Activated T-helper 1 cell treated with anti-CD3 and anti-CD28 coated beads, Interleukin-12 subunit alpha, Interleukin-12 subunit beta, Interleukin-2, Interleukin-4 antibody, amounts not matched to agents 30 ng/mL and 10 ng/mL and 1 ng/mL, durations not matched to agents 14 hours and 24 hours and 36 hours (primary cell): ENCODE measurements at regions not wholly inside any gene's neighbourhood (a gene's known extent, or its start where the extent isn't known, plus 50 kb on each side); places are given as distances from the start of the nearest gene placed in this dataset.

Source experiments
- DNase-seq: peaks from one replicate; pipeline ENCODE4 v3.0.0; 2021; ENCODE audit warnings: low spot score
- H3K27ac Mint-ChIP-seq: one replicate; pipeline ENCODE4 v1.8.0; 2021; ENCODE audit warnings: mild to moderate bottlenecking, mixed read lengths
- H3K27me3 Mint-ChIP-seq: one replicate; pipeline ENCODE4 v1.8.0; 2022; ENCODE audit warnings: mild to moderate bottlenecking, moderate library complexity, mixed read lengths; ENCODE audit not compliant: insufficient read depth
- H3K36me3 Mint-ChIP-seq: one replicate; pipeline ENCODE4 v1.8.0; 2021; ENCODE audit warnings: low read depth, mixed read lengths
- H3K4me1 Mint-ChIP-seq: one replicate; pipeline ENCODE4 v1.8.0; 2021; ENCODE audit warnings: low read depth, mixed read lengths
- H3K4me3 Mint-ChIP-seq: one replicate; pipeline ENCODE4 v1.8.0; 2021; ENCODE audit warnings: mild to moderate bottlenecking, moderate library complexity, mixed read lengths
- H3K9me3 Mint-ChIP-seq: one replicate; pipeline ENCODE4 v1.8.0; 2021; ENCODE audit warnings: mixed read lengths
- intact Hi-C: fragments of 100-400 bp; cut with micrococcal nuclease; formaldehyde crosslinking; loops from one replicate; pipeline ENCODE4 v1.15.1; 2024

DNA sequence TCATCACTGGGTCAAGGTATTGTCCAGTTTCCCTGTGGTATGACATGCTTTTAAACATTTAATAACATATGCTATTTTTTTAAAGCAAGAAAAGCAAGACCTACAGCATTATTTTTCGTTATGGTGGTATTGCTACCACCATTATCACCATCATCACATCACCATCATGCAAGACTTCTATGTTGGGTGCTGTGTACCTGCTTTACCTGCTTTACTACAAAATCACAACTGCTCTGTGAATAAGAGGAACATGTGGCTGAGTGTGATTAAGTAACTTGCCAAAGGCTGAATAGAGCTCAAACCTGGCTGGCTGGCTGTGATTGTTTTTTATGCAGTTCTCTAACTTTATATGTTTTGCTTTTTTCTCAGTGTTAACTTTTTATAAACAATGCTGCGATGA lies 140.8 kb upstream of the CLINT1 start:
- H3K4me1 Mint-ChIP-seq: peaks cover 5% of the 10 kb centered on the region
- H3K4me3 Mint-ChIP-seq: no peak overlapping the region
- H3K36me3 Mint-ChIP-seq: no peaks in the 10 kb centered on the region
- peaks cover 28% of the 10 kb centered on the region for H3K27me3 Mint-ChIP-seq
- no peak for DNase-seq
- intact Hi-C loops: no loop called here
- H3K9me3 Mint-ChIP-seq: no peaks in the 10 kb centered on the region
- no peak overlapping the region for H3K27ac Mint-ChIP-seq

DNA sequence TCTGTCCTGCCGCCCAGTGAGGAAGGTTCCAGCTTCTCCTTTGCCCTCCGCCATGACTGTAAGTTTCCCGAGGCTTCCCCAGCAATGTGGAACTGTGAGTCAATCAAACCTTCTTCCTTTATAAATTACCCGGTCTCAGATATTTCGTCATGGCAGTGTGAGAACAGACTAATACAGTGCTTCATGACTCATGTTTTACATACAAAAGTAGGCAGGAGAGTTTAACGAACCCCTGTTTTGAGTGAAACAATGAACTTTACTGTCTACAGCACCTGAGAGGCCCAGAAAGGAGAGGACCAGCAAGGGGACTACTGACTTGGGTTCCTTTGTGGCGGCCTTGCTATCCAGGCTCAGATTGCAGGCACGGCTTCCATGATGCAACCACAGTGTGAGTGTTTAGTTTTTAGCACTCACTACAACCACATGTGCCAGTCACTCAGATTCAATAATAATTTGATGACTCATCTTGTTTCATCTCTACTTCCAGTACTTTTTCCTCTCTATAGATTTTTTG lies 139.1 kb upstream of the CLINT1 start:
- Mint-ChIP-seq H3K36me3 (no peaks in the 10 kb centered on the region), H3K27ac (no peak overlapping the region), H3K9me3 (no peaks in the 10 kb centered on the region), H3K4me1 (peaks cover 18% of the 10 kb centered on the region), H3K27me3 (peaks cover 33% of the 10 kb centered on the region), H3K4me3 (no peak overlapping the region)
- DNase-seq: no peak
- intact Hi-C loops: no loop called here

DNA sequence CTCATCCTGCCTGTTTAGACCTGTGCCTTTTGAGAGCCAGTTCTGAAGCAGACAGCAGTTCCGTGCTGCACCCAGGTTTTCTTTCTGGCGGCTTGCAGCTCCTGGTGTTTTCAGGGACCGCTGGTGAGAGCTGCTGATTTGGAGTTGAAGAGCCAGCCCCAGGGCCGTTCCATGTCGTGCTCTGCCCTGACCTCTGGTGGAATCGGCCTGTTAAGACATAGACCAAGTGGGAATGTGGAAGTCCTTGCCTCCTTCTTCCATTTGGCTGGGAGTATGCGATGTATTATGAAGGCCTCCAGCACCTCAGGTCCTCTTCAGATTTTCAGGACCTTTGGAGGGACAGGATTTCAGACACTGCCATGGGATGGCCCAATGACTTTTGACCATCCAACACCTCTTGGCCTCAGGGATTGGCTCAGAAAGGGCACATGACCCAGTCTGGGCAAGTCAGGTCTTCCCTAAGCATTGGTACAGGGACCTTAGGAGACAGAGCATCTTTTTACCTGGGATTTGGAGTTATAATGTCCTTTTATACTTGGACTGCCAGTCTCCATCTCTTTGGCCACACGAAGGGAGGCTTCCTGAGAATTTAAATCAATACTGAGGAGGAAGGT lies 136.1 kb upstream of the CLINT1 start:
- peaks cover 1% of the 10 kb centered on the region for H3K36me3 Mint-ChIP-seq
- H3K9me3 Mint-ChIP-seq: no peaks in the 10 kb centered on the region
- peaks cover 39% of the 10 kb centered on the region for H3K27me3 Mint-ChIP-seq
- peaks cover 18% of the 10 kb centered on the region for H3K4me1 Mint-ChIP-seq
- H3K27ac Mint-ChIP-seq: no peak overlapping the region
- peak; percentile 30 for DNase-seq
- peak overlapping the region; percentile 37 for H3K4me3 Mint-ChIP-seq
- intact Hi-C loops: loop anchor here (1.0 kb wide), 3 partner anchors 175 to 233 kb away; no protein-coding TSS in a partner anchor

DNA sequence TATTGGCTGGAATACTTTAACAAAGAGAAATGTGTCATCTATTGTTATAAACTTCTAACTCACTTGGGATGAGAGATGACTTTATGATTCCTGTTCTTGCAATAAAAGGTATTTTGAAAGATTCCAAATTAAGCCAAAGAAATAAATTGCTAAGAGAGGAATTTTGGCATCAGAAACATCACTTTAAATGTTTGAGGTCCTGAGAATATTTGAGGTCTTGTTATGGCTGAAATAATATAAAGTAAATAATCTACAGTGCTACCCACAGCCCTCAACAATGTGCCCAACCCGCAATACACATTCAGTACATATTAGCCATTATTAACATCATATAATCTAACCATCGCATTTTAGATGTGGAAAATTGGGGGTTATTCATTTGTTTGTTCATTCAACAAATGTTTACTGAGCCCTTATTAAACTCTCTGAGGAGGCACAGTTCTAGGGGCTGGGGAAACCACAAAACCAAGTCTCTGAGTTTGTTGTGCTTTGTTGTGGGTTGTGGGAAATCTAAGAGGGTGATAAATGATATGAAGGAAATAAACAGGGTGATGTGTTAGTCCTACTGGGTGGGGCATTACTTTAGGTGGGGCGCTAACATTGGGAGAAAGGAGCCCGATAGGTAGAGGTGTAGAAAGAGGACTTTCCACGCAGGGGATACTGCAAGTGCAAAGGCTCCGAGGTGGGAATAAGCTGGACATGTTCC lies 135.2 kb upstream of the CLINT1 start:
- H3K27ac Mint-ChIP-seq: no peak overlapping the region
- intact Hi-C loops: no loop called here
- H3K9me3 Mint-ChIP-seq: no peaks in the 10 kb centered on the region
- H3K27me3 Mint-ChIP-seq: peaks cover 38% of the 10 kb centered on the region
- peak overlapping the region; percentile 19 for H3K4me3 Mint-ChIP-seq
- H3K4me1 Mint-ChIP-seq: peaks cover 18% of the 10 kb centered on the region
- peak; percentile 28 for DNase-seq
- H3K36me3 Mint-ChIP-seq: peaks cover 1% of the 10 kb centered on the region

DNA sequence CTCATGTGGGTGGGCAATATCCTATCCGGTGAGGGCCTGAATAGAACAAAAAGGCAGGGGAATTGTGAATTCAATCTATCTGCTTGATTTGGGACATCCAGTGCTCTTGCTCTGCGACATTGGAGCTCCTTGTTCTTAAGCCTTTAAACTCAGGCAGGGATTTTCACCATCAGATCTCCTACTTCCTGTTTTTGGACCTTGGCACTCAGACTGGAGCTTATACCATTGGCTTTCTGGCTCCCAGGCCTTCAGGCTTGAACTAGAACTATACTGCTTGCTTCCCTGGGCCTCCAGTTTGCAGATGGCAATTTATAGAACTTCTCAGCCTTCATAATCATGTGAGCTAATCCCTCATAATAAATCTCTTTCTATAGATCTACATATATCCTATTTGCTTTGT lies 134.3 kb upstream of the CLINT1 start:
- Mint-ChIP-seq H3K4me1 (peaks cover 18% of the 10 kb centered on the region), H3K36me3 (peaks cover 1% of the 10 kb centered on the region), H3K4me3 (no peak overlapping the region), H3K27ac (no peak overlapping the region), H3K9me3 (no peaks in the 10 kb centered on the region), H3K27me3 (peaks cover 38% of the 10 kb centered on the region)
- intact Hi-C loops: no loop called here
- no peak for DNase-seq

DNA sequence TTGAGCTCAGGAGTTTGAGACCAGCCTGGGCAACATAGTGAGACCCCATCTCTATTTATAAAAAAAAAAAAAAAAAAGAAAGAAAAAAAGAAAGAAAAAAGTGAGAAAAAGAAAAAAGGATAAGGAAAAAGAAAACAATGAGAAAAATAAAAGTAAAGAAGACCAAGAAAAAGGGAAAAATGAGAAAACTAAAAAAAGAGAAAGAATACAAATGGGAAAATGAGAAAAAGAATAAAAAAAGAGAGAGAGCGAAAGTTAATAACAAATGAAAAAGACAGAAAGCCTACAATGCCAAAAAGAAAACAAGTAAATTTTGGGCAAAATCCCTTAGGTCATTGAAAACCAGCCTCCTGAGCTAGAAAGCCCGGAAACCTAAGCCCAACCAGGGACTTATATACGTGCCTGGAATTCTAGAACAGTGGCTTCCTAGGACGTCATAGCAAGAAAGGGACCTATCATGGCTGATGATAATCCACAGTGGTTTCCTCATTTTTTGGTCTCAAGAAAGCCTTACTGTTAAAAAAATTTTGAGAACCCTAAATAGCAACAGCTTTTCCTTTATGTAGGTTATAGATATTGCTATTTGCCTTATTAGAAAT lies 131.7 kb upstream of the CLINT1 start:
- no peaks in the 10 kb centered on the region for H3K9me3 Mint-ChIP-seq
- H3K27ac Mint-ChIP-seq: no peak overlapping the region
- no peak overlapping the region for H3K4me3 Mint-ChIP-seq
- peaks cover 18% of the 10 kb centered on the region for H3K4me1 Mint-ChIP-seq
- peaks cover 1% of the 10 kb centered on the region for H3K36me3 Mint-ChIP-seq
- H3K27me3 Mint-ChIP-seq: peaks cover 31% of the 10 kb centered on the region
- DNase-seq: no peak
- intact Hi-C loops: no loop called here

DNA sequence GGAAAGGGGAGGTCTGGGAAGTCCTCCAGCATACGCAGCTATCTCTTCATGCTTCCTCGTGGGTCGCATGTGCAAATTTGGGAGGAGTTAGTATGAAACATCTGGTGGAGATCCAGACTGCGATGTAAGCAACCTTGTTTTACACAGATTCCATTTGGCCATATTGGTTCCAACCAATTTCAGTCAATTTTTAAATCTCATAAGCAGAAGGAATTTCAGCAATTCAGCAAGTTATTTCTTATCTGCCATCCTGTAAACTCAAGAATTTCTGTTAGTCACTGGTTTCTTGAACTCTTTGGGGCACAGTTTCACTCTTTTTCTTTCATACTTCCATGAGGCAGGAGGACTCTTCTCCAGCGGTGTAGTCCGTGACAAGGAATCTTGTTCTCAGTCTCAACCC lies 130.4 kb upstream of the CLINT1 start:
- no peak for DNase-seq
- Mint-ChIP-seq H3K4me3 (no peak overlapping the region), H3K36me3 (peaks cover 1% of the 10 kb centered on the region), H3K4me1 (peaks cover 9% of the 10 kb centered on the region), H3K27ac (no peak overlapping the region), H3K9me3 (no peaks in the 10 kb centered on the region), H3K27me3 (peaks cover 23% of the 10 kb centered on the region)
- intact Hi-C loops: no loop called here

DNA sequence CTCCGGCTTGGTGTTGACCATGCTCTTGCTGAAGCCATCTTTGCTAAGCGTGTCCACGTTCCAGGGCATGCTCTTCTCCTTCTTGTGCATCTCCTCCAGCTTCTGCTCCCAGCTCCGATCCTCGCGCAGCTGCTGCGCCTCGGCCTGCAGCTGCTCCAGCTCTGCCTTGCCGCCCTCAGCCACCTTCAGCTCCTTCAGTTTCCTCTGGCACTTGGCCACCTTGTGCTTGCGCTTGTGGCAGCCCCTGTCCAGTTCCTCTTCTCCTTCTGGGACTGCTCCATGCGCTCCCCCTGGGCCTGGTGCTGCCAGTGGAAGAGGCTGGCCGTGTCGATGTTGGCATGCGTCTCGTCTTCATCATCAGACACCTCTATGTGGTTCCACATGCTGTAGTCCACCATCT lies 128.3 kb upstream of the CLINT1 start:
- H3K9me3 Mint-ChIP-seq: no peaks in the 10 kb centered on the region
- no peak overlapping the region for H3K27ac Mint-ChIP-seq
- H3K27me3 Mint-ChIP-seq: peaks cover 16% of the 10 kb centered on the region
- intact Hi-C loops: no loop called here
- no peaks in the 10 kb centered on the region for H3K4me1 Mint-ChIP-seq
- DNase-seq: no peak
- H3K36me3 Mint-ChIP-seq: peaks cover 1% of the 10 kb centered on the region
- H3K4me3 Mint-ChIP-seq: no peak overlapping the region

DNA sequence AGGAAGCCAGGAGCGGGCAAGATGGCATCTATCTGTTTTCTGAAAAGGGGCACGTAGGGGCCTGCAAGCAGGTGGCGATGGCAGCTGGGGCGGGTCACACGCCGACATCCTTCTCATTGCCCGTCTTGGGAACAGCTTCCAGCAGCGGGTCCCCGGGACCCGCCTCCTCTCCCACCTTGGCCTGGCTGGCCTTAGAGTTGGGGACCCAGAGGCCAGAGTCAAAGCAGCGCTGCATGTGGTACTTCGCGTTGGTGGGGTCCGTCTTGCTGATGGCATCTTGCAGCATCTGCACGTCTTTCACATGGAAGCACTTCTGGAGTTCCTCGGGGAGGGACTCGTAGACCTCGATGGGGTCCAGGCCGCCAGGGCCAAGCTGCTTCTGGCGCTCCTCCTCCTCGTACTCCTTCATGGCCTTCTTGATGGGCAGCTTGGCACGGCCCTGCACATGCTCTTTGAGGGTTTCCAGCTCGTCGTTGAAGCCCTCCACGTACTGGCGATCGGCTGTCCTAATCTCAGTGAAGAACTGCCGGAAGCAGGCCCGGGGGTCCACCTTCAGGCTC lies 127.6 kb upstream of the CLINT1 start:
- intact Hi-C loops: no loop called here
- H3K36me3 Mint-ChIP-seq: no peaks in the 10 kb centered on the region
- DNase-seq: no peak
- H3K4me1 Mint-ChIP-seq: no peaks in the 10 kb centered on the region
- no peaks in the 10 kb centered on the region for H3K9me3 Mint-ChIP-seq
- no peak overlapping the region for H3K27ac Mint-ChIP-seq
- H3K27me3 Mint-ChIP-seq: peaks cover 10% of the 10 kb centered on the region
- H3K4me3 Mint-ChIP-seq: no peak overlapping the region

DNA sequence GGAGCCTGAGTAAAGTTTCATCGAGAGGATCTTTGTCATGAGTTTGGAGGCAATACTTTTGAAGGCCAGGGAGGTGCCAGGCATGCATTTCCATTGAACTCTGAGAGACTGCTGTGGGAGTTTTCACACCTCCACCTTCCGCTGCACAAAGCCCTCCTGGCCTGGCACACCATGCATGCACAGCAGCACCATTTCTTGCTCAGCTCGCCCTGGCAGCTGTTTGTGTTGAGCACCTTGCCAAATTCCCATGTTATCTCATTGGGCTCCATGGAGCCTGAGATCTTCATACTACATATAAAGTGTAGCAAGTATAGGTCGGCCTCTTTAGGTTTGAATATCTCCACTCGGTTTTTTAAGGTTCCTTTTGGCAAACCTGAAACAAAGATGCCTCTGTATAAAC lies 125.7 kb upstream of the CLINT1 start:
- Mint-ChIP-seq H3K9me3 (no peaks in the 10 kb centered on the region), H3K4me3 (no peak overlapping the region), H3K36me3 (no peaks in the 10 kb centered on the region), H3K27ac (no peak overlapping the region), H3K4me1 (no peaks in the 10 kb centered on the region), H3K27me3 (peaks cover 12% of the 10 kb centered on the region)
- intact Hi-C loops: no loop called here
- DNase-seq: no peak

DNA sequence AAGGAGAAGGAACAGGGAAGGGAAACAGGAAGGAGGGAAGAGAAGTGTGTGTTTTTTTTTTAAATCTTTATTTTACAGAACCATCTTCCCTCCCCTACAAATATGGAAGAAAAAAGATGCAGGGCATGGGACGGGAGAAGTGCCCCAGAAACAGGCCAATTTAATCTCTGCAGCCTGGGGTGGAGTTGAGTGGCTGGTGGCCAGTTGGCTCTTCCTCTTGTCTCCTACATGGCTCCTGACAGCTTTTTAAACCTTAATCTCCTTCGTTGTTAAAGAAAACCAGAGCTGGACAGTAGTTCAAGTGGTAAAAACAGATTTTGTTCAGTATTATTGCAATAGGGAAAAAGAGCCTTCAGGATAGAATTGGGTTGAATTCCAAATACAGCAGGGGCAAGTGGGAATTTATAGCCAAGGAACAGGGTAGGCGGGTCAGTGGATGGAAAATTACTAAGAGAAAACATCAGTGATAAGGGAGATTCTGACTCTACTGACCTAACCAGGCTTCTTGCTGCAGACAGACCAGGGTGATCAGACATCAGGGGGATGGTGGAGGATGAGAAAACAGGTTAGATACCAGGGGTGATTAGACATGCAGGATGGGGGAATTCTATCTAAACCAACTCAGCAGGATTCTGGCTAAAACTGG lies 125.1 kb upstream of the CLINT1 start:
- no peak for DNase-seq
- no peak overlapping the region for H3K27ac Mint-ChIP-seq
- no peaks in the 10 kb centered on the region for H3K9me3 Mint-ChIP-seq
- intact Hi-C loops: no loop called here
- no peaks in the 10 kb centered on the region for H3K36me3 Mint-ChIP-seq
- peaks cover 13% of the 10 kb centered on the region for H3K27me3 Mint-ChIP-seq
- H3K4me1 Mint-ChIP-seq: no peaks in the 10 kb centered on the region
- no peak overlapping the region for H3K4me3 Mint-ChIP-seq

DNA sequence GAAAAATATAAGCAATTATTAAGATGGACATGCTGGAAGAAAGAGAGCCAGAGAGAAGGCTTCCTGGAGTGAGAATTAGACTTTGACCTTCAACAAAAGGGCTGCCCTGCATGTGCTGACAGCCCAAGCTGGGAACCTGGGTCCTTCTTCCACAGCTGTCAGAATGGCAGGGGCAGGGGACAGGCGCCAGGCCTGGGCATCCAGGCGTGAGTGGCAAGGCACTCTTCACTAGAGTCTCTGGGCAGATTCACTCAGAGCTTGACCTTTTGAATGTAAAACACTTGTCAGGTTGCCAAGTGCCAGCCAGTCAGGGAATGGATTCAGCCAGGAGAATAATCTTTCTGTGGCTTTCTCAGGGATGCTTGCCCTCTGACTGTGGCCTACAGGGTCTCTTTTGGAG lies 119.1 kb upstream of the CLINT1 start:
- Mint-ChIP-seq H3K4me3 (no peak overlapping the region), H3K27me3 (peaks cover 14% of the 10 kb centered on the region), H3K36me3 (no peaks in the 10 kb centered on the region), H3K27ac (no peak overlapping the region), H3K9me3 (no peaks in the 10 kb centered on the region), H3K4me1 (no peaks in the 10 kb centered on the region)
- DNase-seq: no peak
- intact Hi-C loops: no loop called here

DNA sequence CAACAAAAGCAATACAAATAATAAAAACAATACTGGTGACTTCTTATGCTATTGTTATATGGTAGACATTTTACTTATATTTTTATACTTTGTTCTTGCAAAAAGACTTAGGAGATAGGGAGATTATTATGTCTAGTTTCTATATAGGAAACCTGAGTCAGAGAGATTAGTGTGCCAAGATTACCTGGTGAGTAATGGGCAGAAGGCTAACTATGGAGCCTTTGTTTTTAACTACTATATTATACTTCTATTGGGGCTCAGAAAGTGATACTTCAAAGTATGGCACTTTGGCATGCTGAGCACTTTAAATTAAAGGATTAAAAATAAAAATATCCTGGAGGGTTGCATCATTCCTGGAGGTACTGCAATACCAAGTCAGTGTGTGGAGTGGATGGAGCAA lies 117.5 kb upstream of the CLINT1 start:
- no peak for DNase-seq
- no peaks in the 10 kb centered on the region for H3K9me3 Mint-ChIP-seq
- intact Hi-C loops: no loop called here
- no peaks in the 10 kb centered on the region for H3K36me3 Mint-ChIP-seq
- peaks cover 14% of the 10 kb centered on the region for H3K27me3 Mint-ChIP-seq
- H3K27ac Mint-ChIP-seq: no peak overlapping the region
- no peaks in the 10 kb centered on the region for H3K4me1 Mint-ChIP-seq
- no peak overlapping the region for H3K4me3 Mint-ChIP-seq
